Stomach (tissue), 8 donors: ENCODE measurements at regions not wholly inside any gene's neighbourhood (a gene's known extent, or its start where the extent isn't known, plus 50 kb on each side); places are given as distances from the start of the nearest gene placed in this dataset.

Experiments used
- DNase-seq, 2 donors: peaks; one replicate each; pipeline versions ENCODE4 v3.0.0 to v3.0.0-alpha.2; 2013 to 2019
- H3K27ac ChIP-seq, 5 donors: fragments of 200-600 bp in 4 of 5; sonication (generic) in 4 of 5; one replicate each; pipeline ENCODE4 v1.5.1; 2013 to 2019; ENCODE audit warnings: mild to moderate bottlenecking in 1 of 5, moderate library complexity in 1 of 5
- H3K27me3 ChIP-seq, 3 donors: fragments of 200-600 bp; sonication (generic); one replicate each; pipeline ENCODE4 v1.5.1; 2017 to 2019; ENCODE audit warnings: mixed run types in 1 of 3
- H3K36me3 ChIP-seq, 4 donors: fragments of 200-600 bp; sonication (generic); 1 replicate in 3 of 4; 2 replicates in 1 of 4; pipeline ENCODE4 v1.5.1; 2016 to 2019
- H3K4me1 ChIP-seq, 4 donors: fragments of 200-600 bp; sonication (generic); one replicate each; pipeline ENCODE4 v1.5.1; 2016 to 2019
- H3K4me3 ChIP-seq, 4 donors: fragments of 200-600 bp; sonication (generic) in 3 of 4; one replicate each; pipeline ENCODE4 v1.5.1; 2016 to 2019; ENCODE audit warnings: mild to moderate bottlenecking in 1 of 4
- H3K9me3 ChIP-seq, 4 donors: fragments of 200-600 bp; sonication (generic); one replicate each; pipeline ENCODE4 v1.5.1; 2016 to 2019
- EP300 ChIP-seq: sonication (generic); formaldehyde crosslinking; IDR thresholded peaks from one replicate; pipeline ENCODE4 v1.6.1; 2017; ENCODE audit warnings: antibody characterized with exemption
- POLR2A ChIP-seq, 4 donors: fragments of 450-650 bp; IDR thresholded peaks; one replicate each; pipeline ENCODE4 v1.6.1; 2016; ENCODE audit warnings: antibody characterized with exemption in 4 of 4, control low read depth in 2 of 4, mild to moderate bottlenecking in 1 of 4, moderate library complexity in 1 of 4
- POLR2AphosphoS5 ChIP-seq, 3 donors: sonication (generic); formaldehyde crosslinking; IDR thresholded peaks; one replicate each; pipeline ENCODE4 v1.6.1; 2016; ENCODE audit warnings: antibody characterized with exemption in 3 of 3
- WGBS, 5 donors: extraction: QIAGEN DNeasy Blood & Tissue Kit in 3 of 5; methylation state at CpG; one replicate each; pipeline versions ENCODE4 v1.1.5 to v1.1.7; 2013 to 2018; 5-methylcytosine and 5-hydroxymethylcytosine counted together
- intact Hi-C: fragments of 100-400 bp; cut with DNase I; formaldehyde crosslinking; loops from one replicate; pipeline ENCODE4 v1.15.1; 2023; ENCODE audit warnings: low total_unique reads
- TF ChIP-seq, protein P1 (sequence below), 7 experiments: fragments of 450-650 bp in 4 of 7; fragments of 200-600 bp in 3 of 7; sonication (generic) in 3 of 7; IDR thresholded peaks; one replicate each; pipeline ENCODE4 v1.5.1; 2016 to 2019; ENCODE audit warnings: antibody characterized with exemption in 7 of 7, control low read depth in 2 of 7, mild to moderate bottlenecking in 1 of 7
- donor health status: healthy with polysubstance abuse.
- donor health status: Bipolar disorder and iron deficiency.
- donor health status: healthy.

DNA sequence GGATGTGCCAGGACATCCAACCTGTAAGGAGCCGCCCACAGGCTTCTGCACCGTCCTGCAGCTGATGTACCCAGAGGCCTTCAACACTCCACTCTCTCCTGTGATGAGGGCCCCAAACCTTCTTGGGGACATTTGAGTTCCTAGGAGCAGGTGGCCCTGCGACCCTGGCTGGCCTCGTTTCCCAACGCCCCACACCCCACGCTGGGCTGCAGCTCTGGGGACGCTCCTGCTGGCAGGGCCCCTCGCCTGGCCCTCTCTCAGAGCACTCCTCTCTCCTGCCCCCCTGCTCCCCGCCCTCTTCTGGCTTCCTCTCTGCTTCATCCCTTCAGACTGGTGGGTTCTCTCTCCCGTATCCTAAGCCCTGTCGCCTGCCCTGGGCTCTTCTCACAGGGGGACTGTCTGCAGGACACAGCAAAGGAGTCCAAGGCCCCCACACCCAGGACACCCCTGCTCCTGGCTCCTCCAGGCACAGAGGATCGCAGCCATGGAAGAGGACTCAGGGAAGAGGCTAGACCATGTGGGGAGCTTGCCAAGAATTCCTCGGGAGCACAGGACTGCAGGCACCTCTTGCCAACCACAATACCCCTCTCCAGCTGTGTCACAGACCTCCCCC, 541.4 kb downstream of the TCERG1L start:
- DNase-seq: no peak
- Histone ChIP-seq H3K4me1 (no peaks in the 10 kb centered on the region), H3K4me3 (no peak overlapping the region), H3K27me3 (peaks cover 0 to 46% (median 3%) of the 10 kb centered on the region in 3 donors), H3K36me3 (no peaks in the 10 kb centered on the region), H3K27ac (no peak overlapping the region), H3K9me3 (peaks cover 0 to 43% (median 31%) of the 10 kb centered on the region in 4 donors)
- intact Hi-C loops: no loop called here
- WGBS, 5 donors: 74 to 83% (median 80%) methylated on average over 11 to 13 of the region's 13 CpGs
- no peak for TF ChIP-seq EP300
- TF ChIP-seq, protein P1, sequence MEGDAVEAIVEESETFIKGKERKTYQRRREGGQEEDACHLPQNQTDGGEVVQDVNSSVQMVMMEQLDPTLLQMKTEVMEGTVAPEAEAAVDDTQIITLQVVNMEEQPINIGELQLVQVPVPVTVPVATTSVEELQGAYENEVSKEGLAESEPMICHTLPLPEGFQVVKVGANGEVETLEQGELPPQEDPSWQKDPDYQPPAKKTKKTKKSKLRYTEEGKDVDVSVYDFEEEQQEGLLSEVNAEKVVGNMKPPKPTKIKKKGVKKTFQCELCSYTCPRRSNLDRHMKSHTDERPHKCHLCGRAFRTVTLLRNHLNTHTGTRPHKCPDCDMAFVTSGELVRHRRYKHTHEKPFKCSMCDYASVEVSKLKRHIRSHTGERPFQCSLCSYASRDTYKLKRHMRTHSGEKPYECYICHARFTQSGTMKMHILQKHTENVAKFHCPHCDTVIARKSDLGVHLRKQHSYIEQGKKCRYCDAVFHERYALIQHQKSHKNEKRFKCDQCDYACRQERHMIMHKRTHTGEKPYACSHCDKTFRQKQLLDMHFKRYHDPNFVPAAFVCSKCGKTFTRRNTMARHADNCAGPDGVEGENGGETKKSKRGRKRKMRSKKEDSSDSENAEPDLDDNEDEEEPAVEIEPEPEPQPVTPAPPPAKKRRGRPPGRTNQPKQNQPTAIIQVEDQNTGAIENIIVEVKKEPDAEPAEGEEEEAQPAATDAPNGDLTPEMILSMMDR (IDR thresholded peaks at IDR 0.05): no peak
- no peak for TF ChIP-seq POLR2A (IDR thresholded peaks at IDR 0.05)
- TF ChIP-seq POLR2AphosphoS5 (IDR thresholded peaks at IDR 0.05): no peak

DNA sequence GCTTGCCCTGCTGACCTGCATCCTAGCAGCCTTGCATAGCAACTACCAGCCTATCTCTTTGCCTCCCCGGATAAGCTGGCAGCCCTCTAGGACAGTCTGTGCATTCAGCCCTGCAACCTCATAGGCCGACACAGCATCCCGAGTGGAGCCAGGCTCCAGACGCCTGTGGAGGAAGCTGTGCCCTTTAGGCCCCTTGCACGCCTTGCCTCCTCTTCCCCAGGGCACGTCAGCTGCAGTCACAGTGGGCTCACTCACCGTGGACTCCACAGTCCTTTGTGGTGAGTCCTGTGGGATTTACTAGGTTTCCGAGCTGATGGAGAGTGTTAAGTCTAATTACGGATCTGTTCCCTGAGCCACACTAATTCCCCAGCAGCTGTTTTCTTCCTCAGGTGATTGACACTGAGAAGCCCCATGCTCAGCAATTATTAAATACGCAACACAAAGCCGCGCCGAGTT, 540.0 kb downstream of the TCERG1L start:
- TF ChIP-seq, protein P1 (IDR thresholded peaks at IDR 0.05): no peak
- TF ChIP-seq POLR2AphosphoS5 (IDR thresholded peaks at IDR 0.05) (no peak), POLR2A (IDR thresholded peaks at IDR 0.05) (no peak), EP300 (no peak)
- Histone ChIP-seq H3K27me3 (peaks cover 0 to 46% (median 3%) of the 10 kb centered on the region in 3 donors), H3K36me3 (no peaks in the 10 kb centered on the region), H3K4me1 (no peaks in the 10 kb centered on the region), H3K9me3 (peaks cover 0 to 36% (median 29%) of the 10 kb centered on the region in 4 donors), H3K4me3 (no peak overlapping the region), H3K27ac (no peak overlapping the region)
- intact Hi-C loops: no loop called here
- no peak for DNase-seq
- WGBS, 5 donors: 55 to 68% (median 57%) methylated on average over 13 of the region's 13 CpGs

DNA sequence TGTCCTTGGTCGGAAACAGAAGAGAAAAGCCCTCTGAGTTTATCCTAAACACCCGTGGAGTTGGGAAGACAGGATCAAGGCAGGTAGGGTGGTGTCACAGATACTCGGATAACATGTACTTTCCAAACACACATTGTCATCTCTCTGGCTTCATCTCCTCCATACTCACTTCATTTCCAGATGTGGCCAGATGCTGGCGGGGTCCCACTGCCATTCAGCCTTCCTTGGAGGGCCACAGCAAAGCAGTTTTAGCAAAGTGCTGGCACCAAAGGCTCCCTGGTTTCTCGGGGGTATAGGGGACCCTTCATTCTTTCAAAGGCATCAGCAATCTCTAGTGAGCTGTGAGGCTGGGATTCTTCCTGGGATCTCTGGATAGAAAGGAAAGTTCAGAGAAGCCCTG, 539.5 kb downstream of the TCERG1L start:
- 54 to 70% (median 55%) methylated on average over 5 of the region's 5 CpGs for WGBS, 5 donors
- Histone ChIP-seq H3K27me3 (peaks cover 0 to 46% (median 3%) of the 10 kb centered on the region in 3 donors), H3K9me3 (peaks cover 0 to 31% (median 25%) of the 10 kb centered on the region in 4 donors), H3K36me3 (no peaks in the 10 kb centered on the region), H3K27ac (no peak overlapping the region), H3K4me1 (no peaks in the 10 kb centered on the region), H3K4me3 (no peak overlapping the region)
- no peak for DNase-seq
- TF ChIP-seq POLR2A (IDR thresholded peaks at IDR 0.05): no peak
- TF ChIP-seq EP300: no peak
- TF ChIP-seq POLR2AphosphoS5 (IDR thresholded peaks at IDR 0.05): no peak
- TF ChIP-seq, protein P1 (IDR thresholded peaks at IDR 0.05): no peak
- intact Hi-C loops: no loop called here

DNA sequence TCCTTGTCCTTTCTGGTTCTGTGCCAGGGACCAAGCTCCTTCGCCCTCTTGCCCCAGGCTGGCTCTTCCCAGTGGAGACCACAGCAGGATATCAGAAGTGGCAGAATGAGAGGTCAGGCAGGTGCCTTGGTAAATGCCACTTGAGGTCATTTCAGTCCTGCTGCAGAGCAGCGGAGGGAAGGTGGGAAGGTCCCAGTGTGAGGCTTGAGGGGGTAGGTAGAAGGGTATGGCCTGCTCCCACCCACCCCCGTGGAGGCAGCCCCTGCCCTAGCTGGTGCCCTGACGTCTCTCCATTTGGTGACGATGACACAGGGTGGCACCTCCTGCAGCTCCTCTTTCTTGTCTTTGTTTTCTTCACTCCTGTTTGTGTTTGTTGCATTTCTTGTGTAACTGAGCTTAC, 538.8 kb downstream of the TCERG1L start:
- Histone ChIP-seq H3K9me3 (peaks cover 0 to 25% (median 19%) of the 10 kb centered on the region in 4 donors), H3K27ac (no peak overlapping the region), H3K36me3 (no peaks in the 10 kb centered on the region), H3K27me3 (peaks cover 0 to 46% (median 3%) of the 10 kb centered on the region in 3 donors), H3K4me1 (no peaks in the 10 kb centered on the region), H3K4me3 (no peak overlapping the region)
- intact Hi-C loops: no loop called here
- WGBS, 5 donors: 67 to 77% (median 72%) methylated on average over 5 of the region's 5 CpGs
- TF ChIP-seq EP300 (no peak), POLR2A (IDR thresholded peaks at IDR 0.05) (no peak), POLR2AphosphoS5 (IDR thresholded peaks at IDR 0.05) (no peak)
- TF ChIP-seq, protein P1 (IDR thresholded peaks at IDR 0.05): no peak
- DNase-seq: no peak
